DOHH2 (cell line): ENCODE measurements at regions not wholly inside any gene's neighbourhood (a gene's known extent, or its start where the extent isn't known, plus 50 kb on each side); places are given as distances from the start of the nearest gene placed in this dataset.

Experiments
- EZH2phosphoT487 ChIP-seq: fragments of 200-600 bp; sonication (generic); IDR thresholded peaks from 2 replicates; pipeline ENCODE4 v1.6.1; 2017; ENCODE audit warnings: borderline replicate concordance, mild to moderate bottlenecking, antibody characterized with exemption, low read length, moderate library complexity, mixed read lengths
- TF ChIP-seq, protein P1 (sequence below): fragments of 200-600 bp; sonication (generic); IDR thresholded peaks from one replicate; pipeline ENCODE4 v1.5.1; 2014; ENCODE audit warnings: antibody characterized with exemption, mild to moderate bottlenecking, low read depth, low read length; ENCODE audit not compliant: poor library complexity, severe bottlenecking

GRCh38 chr4:180652533-180652932 is 1590.7 kb upstream of the TENM3 start:
- TF ChIP-seq, protein P1, sequence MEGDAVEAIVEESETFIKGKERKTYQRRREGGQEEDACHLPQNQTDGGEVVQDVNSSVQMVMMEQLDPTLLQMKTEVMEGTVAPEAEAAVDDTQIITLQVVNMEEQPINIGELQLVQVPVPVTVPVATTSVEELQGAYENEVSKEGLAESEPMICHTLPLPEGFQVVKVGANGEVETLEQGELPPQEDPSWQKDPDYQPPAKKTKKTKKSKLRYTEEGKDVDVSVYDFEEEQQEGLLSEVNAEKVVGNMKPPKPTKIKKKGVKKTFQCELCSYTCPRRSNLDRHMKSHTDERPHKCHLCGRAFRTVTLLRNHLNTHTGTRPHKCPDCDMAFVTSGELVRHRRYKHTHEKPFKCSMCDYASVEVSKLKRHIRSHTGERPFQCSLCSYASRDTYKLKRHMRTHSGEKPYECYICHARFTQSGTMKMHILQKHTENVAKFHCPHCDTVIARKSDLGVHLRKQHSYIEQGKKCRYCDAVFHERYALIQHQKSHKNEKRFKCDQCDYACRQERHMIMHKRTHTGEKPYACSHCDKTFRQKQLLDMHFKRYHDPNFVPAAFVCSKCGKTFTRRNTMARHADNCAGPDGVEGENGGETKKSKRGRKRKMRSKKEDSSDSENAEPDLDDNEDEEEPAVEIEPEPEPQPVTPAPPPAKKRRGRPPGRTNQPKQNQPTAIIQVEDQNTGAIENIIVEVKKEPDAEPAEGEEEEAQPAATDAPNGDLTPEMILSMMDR = no peak
- TF ChIP-seq EZH2phosphoT487 = no peak
